ENCODE measurements at regions not wholly inside any gene's neighbourhood (a gene's known extent, or its start where the extent isn't known, plus 50 kb on each side); places are given as distances from the start of the nearest gene placed in this dataset.

DNA sequence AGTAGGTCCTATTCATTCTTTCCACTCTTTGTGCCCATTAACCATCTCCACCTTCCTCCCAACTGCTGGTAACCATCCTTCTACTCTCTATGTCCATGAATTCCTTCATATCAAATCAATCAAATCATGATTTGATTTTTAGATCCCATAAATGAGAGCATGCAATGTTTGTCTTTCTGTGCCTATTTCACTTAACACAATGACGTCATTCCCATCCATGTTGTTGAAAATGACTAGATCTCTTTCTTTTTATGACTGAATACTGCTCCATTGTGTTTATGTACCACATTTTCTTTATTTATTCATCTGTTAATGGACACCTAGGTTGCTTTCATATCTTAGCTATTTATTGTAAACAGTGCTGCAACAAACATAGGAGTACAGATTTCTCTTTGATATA lies 827.3 kb upstream of the NRXN1 start:
- no peak overlapping the region for H3K4me3 Mint-ChIP-seq
- peaks cover 2 to 14% (median 3%) of the 10 kb centered on the region in 3 donors for H3K9me3 Mint-ChIP-seq
- no peaks in the 10 kb centered on the region for H3K36me3 Mint-ChIP-seq
- no peak overlapping the region for H3K27ac Mint-ChIP-seq
- no peaks in the 10 kb centered on the region for H3K4me1 Mint-ChIP-seq
- no peaks in the 10 kb centered on the region for H3K27me3 Mint-ChIP-seq

DNA sequence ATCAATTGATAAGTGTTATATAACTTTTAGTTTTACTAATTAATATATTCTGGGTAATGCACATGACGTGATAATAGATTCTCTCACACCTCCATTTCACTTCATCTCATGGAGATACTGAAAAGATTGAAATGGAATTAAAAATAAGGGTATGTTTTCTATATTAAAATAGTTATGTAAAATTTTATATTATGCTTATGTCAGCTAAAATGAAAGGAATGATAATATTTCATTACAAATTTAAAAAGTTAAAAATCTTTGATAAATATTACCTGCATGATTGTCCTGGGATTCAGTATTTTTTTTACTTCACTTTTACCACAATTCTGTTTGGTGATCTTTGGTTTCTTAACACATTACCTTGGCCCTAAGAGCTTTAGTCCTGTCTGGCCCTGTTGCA lies 823.8 kb upstream of the NRXN1 start:
- Mint-ChIP-seq H3K4me3 (no peak overlapping the region), H3K4me1 (no peaks in the 10 kb centered on the region), H3K9me3 (peaks cover 1 to 3% (median 2%) of the 10 kb centered on the region in 3 donors), H3K27ac (no peak overlapping the region), H3K27me3 (no peaks in the 10 kb centered on the region), H3K36me3 (no peaks in the 10 kb centered on the region)

DNA sequence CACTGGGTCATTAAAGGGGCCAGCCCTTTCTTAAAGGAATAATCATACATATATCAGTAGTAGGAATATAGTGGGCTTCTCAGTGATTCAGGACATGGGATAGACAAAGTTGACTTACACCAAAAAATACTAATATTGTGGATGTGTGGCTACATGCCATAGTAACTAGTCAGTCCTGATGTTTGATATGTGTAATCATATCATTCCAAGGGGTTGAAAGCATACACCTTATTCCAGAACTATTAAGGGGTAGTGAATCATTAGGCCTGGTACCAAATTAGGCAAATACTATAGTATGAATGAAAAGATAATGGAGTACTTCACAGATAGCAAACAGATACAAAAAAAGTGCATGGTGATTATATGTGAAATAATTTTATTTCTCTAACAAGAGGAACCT lies 814.9 kb upstream of the NRXN1 start:
- Mint-ChIP-seq H3K9me3 (peaks cover 4 to 15% (median 8%) of the 10 kb centered on the region in 3 donors), H3K27me3 (no peaks in the 10 kb centered on the region), H3K36me3 (peaks cover 1% of the 10 kb centered on the region), H3K4me1 (no peaks in the 10 kb centered on the region), H3K27ac (no peak overlapping the region), H3K4me3 (no peak overlapping the region)

DNA sequence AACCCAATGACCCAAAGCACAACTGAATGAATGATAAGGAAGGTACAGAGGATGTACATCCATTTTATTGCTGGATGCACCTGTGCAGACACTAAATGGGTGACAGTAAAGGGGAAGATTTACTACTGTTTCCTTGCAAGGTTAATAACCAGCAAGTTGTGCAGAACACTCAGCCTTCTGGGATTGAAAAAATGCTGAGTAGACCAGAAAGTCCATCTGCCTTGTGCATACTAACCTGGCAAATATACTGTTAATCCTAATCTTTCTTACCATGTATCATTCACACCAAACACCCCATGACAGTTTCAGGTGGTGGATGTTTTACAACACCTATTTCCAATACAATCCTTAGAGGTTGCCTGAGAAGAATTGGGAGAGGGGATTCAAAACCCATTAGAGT lies 814.1 kb upstream of the NRXN1 start:
- H3K27me3 Mint-ChIP-seq: no peaks in the 10 kb centered on the region
- H3K27ac Mint-ChIP-seq: no peak overlapping the region
- H3K9me3 Mint-ChIP-seq: peaks cover 4 to 16% (median 8%) of the 10 kb centered on the region in 3 donors
- no peak overlapping the region for H3K4me3 Mint-ChIP-seq
- no peaks in the 10 kb centered on the region for H3K4me1 Mint-ChIP-seq
- H3K36me3 Mint-ChIP-seq: peaks cover 1% of the 10 kb centered on the region

DNA sequence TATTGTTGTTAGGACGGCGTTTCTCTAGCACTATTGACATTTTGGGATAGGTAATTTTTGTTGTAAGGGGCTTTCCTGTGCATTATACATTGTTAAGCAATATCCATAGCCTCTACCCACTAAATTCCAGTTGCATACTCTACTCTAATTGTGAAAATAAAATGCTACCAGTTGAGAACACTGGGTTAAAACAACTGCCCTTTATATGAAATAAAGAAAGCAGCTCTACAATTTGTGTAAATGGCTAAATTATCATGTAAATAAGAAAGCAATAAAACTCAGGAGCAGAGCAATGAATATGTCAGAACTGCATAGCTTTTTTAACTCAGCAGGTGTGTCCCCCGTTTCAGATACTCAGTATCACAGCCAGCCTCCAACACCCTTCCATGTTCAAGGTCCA lies 812.7 kb upstream of the NRXN1 start:
- no peaks in the 10 kb centered on the region for H3K27me3 Mint-ChIP-seq
- H3K4me1 Mint-ChIP-seq: no peaks in the 10 kb centered on the region
- peaks cover 4 to 20% (median 4%) of the 10 kb centered on the region in 3 donors for H3K9me3 Mint-ChIP-seq
- no peak overlapping the region for H3K27ac Mint-ChIP-seq
- peaks cover 1% of the 10 kb centered on the region for H3K36me3 Mint-ChIP-seq
- no peak overlapping the region for H3K4me3 Mint-ChIP-seq

DNA sequence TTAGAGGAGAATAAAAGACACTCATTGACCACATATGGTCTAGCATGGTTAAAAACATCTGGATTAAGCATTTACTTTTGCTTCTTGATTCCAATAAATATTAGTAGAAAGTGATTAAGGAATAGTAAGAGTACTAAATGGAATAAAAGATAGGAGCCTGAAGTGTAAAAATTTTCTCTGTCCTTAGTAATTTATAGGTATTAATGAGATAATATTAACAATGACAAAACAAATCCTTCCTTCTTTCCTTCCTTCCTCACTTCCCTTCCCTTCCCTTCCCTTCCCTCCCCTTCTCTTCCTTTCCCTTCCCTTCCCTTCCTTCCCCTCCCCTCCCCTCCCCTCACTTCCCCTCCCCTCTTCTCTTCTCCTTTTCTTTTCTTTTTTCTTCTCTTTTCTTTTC lies 797.5 kb upstream of the NRXN1 start:
- H3K9me3 Mint-ChIP-seq: peaks cover 0 to 2% (median 0%) of the 10 kb centered on the region in 3 donors
- H3K27ac Mint-ChIP-seq: no peak overlapping the region
- no peaks in the 10 kb centered on the region for H3K27me3 Mint-ChIP-seq
- H3K4me1 Mint-ChIP-seq: no peaks in the 10 kb centered on the region
- no peak overlapping the region for H3K4me3 Mint-ChIP-seq
- H3K36me3 Mint-ChIP-seq: no peaks in the 10 kb centered on the region

DNA sequence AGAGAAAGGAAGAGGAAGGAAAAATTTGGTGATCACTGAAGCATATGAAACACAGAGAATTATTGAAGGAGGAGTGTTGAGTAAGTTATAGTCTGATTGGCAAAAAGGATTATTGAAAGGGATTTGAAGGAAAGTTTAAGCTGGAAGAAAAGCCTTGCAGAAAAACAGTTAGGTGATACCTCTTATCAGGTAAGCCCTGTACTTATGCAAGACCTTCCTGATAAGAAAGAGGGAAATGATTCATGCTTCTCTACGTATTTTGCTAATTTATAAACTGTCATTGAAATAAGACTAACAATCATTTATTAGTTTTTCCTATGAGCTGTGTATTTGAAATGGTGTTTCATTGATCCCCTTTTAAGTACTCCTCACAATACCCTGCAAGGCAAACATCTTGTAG lies 793.9 kb upstream of the NRXN1 start:
- Mint-ChIP-seq H3K4me1 (no peaks in the 10 kb centered on the region), H3K27me3 (no peaks in the 10 kb centered on the region), H3K4me3 (no peak overlapping the region), H3K9me3 (peaks cover 0 to 3% (median 0%) of the 10 kb centered on the region in 3 donors), H3K36me3 (no peaks in the 10 kb centered on the region), H3K27ac (no peak overlapping the region)

DNA sequence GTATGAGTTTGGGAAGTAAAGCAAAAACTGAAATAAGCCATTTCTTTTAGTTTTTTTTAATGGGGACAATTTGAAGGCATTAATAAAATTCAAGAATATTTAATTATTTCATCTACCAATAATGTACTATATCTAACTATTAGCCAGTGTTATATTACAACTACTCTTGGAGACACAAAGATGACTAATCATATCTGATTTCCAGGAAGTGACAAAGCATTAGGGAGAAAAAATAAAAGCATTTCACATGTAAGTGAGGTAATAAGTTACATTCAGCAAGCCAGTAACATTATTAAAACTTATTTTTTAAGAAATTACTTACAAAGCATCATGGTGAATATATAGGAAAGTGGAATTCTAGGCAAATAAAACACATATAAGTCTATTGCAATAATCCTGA lies 781.3 kb upstream of the NRXN1 start:
- H3K4me1 Mint-ChIP-seq: no peaks in the 10 kb centered on the region
- no peaks in the 10 kb centered on the region for H3K27me3 Mint-ChIP-seq
- no peaks in the 10 kb centered on the region for H3K9me3 Mint-ChIP-seq
- H3K36me3 Mint-ChIP-seq: no peaks in the 10 kb centered on the region
- H3K27ac Mint-ChIP-seq: no peak overlapping the region
- H3K4me3 Mint-ChIP-seq: no peak overlapping the region

DNA sequence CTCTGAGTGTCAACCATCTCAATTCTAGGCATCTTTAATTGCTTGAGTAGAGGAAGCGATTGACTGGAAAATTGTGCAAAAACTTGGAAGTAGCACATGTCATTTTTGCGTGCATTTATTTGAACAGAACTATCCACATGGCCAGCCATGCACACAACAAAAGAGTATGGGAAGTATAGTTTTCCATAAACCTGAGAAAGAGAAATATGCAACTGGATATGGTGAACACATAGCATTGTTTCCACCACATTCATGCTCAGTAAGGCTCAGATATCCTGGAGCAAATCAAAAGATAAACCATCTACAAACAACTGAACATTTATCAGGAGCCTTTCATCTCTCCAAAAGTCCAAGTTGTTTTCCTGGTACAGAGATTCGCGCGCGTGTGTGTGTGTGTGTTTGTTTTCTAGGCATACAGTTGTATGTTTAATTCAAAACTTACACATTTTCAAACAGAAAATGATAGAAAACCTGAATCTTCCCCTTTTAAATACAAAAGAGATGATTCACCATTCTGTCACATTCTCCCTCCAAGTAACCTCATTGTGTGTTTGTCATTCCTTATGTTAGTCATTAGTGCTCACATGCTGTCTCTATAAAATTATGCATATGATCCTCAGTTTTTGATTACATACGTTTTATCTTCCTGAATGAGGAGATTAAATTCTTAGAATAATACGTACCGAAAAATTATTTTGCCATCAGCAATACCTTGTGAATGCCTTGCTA lies 780.4 kb upstream of the NRXN1 start:
- H3K27me3 Mint-ChIP-seq: no peaks in the 10 kb centered on the region
- H3K27ac Mint-ChIP-seq: no peak overlapping the region
- H3K4me1 Mint-ChIP-seq: no peaks in the 10 kb centered on the region
- no peaks in the 10 kb centered on the region for H3K36me3 Mint-ChIP-seq
- H3K9me3 Mint-ChIP-seq: peaks cover 0 to 4% (median 0%) of the 10 kb centered on the region in 3 donors
- H3K4me3 Mint-ChIP-seq: no peak overlapping the region

DNA sequence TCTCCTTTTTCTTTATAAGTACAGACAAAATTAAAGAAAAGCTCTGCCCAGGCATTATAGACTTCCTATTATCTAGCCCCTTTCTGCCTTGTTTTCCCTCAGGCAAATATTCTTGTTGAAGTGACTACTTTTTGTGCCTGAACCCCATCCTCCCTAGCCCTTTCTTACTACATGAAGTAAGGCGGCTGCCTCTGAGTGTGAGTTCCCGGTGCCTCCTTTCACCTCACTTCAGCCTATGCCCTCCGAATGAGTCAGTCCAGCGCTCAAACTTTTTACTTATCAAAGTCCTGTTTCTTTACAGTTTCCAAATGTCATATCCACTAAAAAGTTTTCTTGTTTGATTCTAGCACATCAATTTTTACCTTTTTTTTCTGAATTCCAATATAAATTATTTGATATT lies 778.3 kb upstream of the NRXN1 start:
- Mint-ChIP-seq H3K4me1 (peaks cover 0 to 2% (median 0%) of the 10 kb centered on the region in 3 donors), H3K27ac (no peak overlapping the region), H3K36me3 (no peaks in the 10 kb centered on the region), H3K9me3 (peaks cover 0 to 10% (median 5%) of the 10 kb centered on the region in 3 donors), H3K4me3 (no peak overlapping the region), H3K27me3 (no peaks in the 10 kb centered on the region)

DNA sequence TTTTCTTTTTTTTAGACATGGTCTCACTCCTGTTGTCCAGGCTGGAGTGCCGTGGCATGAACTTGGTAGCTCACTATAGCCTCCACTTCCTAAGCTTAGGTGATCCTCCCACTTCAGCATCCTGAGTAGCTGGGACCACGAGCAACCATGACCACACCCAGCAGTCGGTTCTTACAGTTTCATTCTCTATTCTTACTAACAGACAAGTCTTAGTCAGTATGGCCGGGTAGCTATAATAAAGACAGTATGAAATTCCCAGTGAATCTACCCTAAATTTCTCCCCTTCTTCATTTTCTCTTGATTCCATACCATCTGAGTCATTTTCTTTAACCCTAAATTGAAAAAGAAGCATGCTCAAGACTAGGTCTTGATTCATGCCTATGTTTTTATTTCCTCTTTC lies 775.3 kb upstream of the NRXN1 start:
- no peaks in the 10 kb centered on the region for H3K36me3 Mint-ChIP-seq
- H3K4me3 Mint-ChIP-seq: no peak overlapping the region
- no peaks in the 10 kb centered on the region for H3K27me3 Mint-ChIP-seq
- peaks cover 1 to 10% (median 5%) of the 10 kb centered on the region in 3 donors for H3K9me3 Mint-ChIP-seq
- no peak overlapping the region for H3K27ac Mint-ChIP-seq
- H3K4me1 Mint-ChIP-seq: peaks cover 0 to 2% (median 0%) of the 10 kb centered on the region in 3 donors

DNA sequence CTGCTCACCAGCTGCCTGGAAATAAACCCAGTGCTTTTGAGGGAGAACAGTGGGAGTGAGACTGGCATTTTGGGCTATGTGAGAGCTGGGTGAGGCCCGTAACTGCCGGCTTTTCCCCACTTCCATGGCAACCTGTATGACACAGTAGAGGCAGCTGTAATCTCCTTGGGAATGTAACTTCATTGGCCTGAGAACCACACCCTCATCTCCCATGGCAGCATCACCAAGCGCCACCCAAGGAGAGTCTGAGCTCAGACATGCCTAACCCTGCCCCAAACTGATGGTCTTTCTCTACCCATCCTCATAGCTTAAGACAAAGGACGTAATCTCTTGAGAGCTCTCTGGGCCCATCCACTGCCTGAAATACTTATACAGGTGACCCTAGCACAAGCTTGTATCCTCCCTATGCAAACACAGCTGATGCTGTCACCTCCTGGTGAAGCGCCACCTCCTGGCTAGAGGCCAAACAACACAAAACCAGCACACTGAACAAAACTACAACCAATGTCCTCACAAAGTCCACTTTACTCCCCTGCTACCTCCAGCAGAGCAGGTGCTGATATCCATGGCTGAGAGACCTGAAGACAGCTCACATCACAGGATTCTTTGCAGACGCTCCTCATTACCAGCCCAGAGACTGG lies 763.4 kb upstream of the NRXN1 start:
- no peaks in the 10 kb centered on the region for H3K27me3 Mint-ChIP-seq
- no peaks in the 10 kb centered on the region for H3K36me3 Mint-ChIP-seq
- H3K4me1 Mint-ChIP-seq: no peaks in the 10 kb centered on the region
- peaks cover 8 to 13% (median 10%) of the 10 kb centered on the region in 3 donors for H3K9me3 Mint-ChIP-seq
- no peak overlapping the region for H3K27ac Mint-ChIP-seq
- no peak overlapping the region for H3K4me3 Mint-ChIP-seq

DNA sequence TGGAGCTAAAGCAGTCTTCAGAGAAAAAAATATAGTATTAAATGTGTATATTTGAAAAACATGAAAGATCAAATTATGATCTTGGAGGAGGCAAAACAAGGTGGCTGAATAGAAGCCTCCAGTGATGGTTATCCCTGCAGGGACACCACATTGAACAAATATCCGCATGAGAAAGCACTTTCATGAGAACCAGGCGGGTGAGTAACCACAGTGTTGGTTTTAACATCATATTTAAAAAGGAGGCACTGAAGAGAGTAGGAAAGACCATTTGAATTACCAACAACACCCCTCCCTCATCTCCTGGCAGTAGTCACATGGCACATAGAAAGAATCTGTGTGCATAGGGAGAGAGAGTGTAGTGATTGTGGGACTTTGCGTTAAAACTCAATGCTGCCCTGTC lies 759.6 kb upstream of the NRXN1 start:
- Mint-ChIP-seq H3K9me3 (peaks cover 3 to 4% (median 4%) of the 10 kb centered on the region in 3 donors), H3K4me3 (no peak overlapping the region), H3K27ac (no peak overlapping the region), H3K36me3 (no peaks in the 10 kb centered on the region), H3K27me3 (no peaks in the 10 kb centered on the region), H3K4me1 (no peaks in the 10 kb centered on the region)

DNA sequence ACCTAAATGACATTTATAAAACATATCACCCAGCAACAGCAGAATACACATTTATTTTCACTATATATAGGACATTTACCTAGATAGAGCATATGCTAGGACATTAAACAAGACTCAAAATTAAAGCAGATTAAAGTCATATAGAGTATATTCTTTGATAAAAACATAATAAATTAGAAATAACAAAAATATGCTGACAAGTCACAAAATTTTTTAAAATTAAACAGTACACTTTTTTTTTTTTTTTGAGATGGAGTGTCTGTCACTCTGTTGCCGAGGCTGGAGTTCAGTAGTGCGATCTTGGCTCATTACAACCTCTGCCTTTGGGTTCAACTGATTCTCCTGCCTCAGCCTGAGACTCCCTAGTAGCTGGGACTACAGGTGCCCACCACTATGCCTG lies 758.9 kb upstream of the NRXN1 start:
- Mint-ChIP-seq H3K27me3 (no peaks in the 10 kb centered on the region), H3K4me1 (no peaks in the 10 kb centered on the region), H3K27ac (no peak overlapping the region), H3K9me3 (peaks cover 2 to 4% (median 4%) of the 10 kb centered on the region in 3 donors), H3K4me3 (no peak overlapping the region), H3K36me3 (no peaks in the 10 kb centered on the region)

DNA sequence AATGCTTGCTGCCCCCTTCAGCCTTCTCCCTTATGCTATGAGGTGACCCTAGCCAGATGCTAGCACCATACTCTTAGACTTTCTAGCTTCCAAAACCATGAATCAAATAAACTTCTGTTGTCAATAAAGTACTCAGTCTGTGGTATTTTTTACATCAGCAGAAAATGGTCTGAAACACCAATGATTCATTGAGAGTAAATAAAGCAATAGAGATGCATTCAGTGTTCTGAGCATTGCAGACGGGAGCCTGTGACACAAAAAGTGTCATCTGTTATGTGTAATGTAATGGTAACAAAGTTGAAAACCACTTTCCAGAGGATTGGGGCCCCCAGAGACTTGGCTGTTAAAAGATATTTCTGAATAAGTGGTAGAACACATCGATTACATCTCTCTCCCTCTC lies 758.0 kb upstream of the NRXN1 start:
- Mint-ChIP-seq H3K9me3 (peaks cover 2 to 4% (median 4%) of the 10 kb centered on the region in 3 donors), H3K4me3 (no peak overlapping the region), H3K27me3 (no peaks in the 10 kb centered on the region), H3K36me3 (no peaks in the 10 kb centered on the region), H3K4me1 (no peaks in the 10 kb centered on the region), H3K27ac (no peak overlapping the region)

Measured in IgD-negative memory B cell (primary cell).